ENCODE measurements at regions not wholly inside any gene's neighbourhood (a gene's known extent, or its start where the extent isn't known, plus 50 kb on each side); places are given as distances from the start of the nearest gene placed in this dataset.

DNA sequence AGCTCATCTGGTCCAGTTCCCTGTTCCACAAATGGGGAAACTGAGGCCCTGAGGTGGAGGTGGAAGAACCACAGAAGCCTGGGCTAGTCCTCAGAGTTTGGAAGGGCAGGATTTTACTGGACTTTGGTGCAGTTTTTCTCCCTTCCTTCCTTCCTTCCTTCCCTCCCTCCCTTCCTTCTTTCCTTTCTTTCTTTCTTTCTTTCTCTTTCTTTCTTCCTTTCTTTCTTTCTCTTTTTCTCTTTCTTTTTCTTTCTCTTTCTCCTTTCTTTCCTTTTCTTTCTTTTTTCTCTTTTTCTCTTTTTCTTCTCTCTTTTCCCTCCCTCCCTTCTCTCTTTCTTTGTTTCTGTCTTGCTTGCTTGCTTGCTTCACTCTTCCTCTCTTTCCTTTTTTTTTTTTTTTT is 95.7 kb upstream of the TBX3 start:
- no peak for TF ChIP-seq YY1 (IDR thresholded peaks at IDR 0.05; ENCODE audit: insufficient read depth, insufficient read length)
- no peak for TF ChIP-seq ZNF274 (IDR thresholded peaks at IDR 0.05; ENCODE audit: low read depth, low read length)

Data from NT2/D1 (cell line).